ENCODE measurements at regions not wholly inside any gene's neighbourhood (a gene's known extent, or its start where the extent isn't known, plus 50 kb on each side); places are given as distances from the start of the nearest gene placed in this dataset.

- TF ChIP-seq ZNF788 (CRISPR knock-in tag; IDR thresholded peaks at IDR 0.05; ENCODE audit: borderline replicate concordance): no peak
- no peak for TF ChIP-seq LCORL (IDR thresholded peaks at IDR 0.05)
- TF ChIP-seq LCORL (CRISPR knock-in tag; IDR thresholded peaks at IDR 0.05): no peak
- TF ChIP-seq ZNF367 (CRISPR knock-in tag; IDR thresholded peaks at IDR 0.05; ENCODE audit: borderline replicate concordance): no peak
These were observed 178.6 kb downstream of the UNC5CL start (continued) for GRCh38 chr6:40860443-40860842.

GRCh38 chr6:40856271-40856670 lies 182.8 kb downstream of the UNC5CL start:
- TF ChIP-seq RAD21 (CRISPR knock-in tag; IDR thresholded peaks at IDR 0.05): no peak
- TF ChIP-seq, protein P1, sequence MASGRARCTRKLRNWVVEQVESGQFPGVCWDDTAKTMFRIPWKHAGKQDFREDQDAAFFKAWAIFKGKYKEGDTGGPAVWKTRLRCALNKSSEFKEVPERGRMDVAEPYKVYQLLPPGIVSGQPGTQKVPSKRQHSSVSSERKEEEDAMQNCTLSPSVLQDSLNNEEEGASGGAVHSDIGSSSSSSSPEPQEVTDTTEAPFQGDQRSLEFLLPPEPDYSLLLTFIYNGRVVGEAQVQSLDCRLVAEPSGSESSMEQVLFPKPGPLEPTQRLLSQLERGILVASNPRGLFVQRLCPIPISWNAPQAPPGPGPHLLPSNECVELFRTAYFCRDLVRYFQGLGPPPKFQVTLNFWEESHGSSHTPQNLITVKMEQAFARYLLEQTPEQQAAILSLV (CRISPR knock-in tag; IDR thresholded peaks at IDR 0.05; ENCODE audit: borderline replicate concordance): no peak
- TF ChIP-seq ZNF207 (IDR thresholded peaks at IDR 0.05; ENCODE audit: borderline replicate concordance): no peak
- TF ChIP-seq ZNF121 (CRISPR knock-in tag; IDR thresholded peaks at IDR 0.05): no peak
- CTCF ChIA-PET (ENCODE audit: low intra/inter-chr PET ratio, low total read pairs): no interaction called here
- WGBS (ENCODE audit: low lambda C conversion rate): 11% methylated on average over 2 of the region's 2 CpGs
- Histone ChIP-seq H3K9me3 (ENCODE audit: low read length) (no peaks in the 10 kb centered on the region), H3K4me2 (ENCODE audit: low read depth, low read length) (no peak overlapping the region), H3K79me2 (ENCODE audit: insufficient read depth, low read length) (no peaks in the 10 kb centered on the region), H3K27me3 (ENCODE audit: control insufficient read depth in 1 of 2, insufficient read depth in 2 of 2, low read length in 2 of 2) (peaks cover 0 to 5% of the 10 kb centered on the region in 2 experiments; a peak in 1 of 5 replicates), H3K9ac (ENCODE audit: insufficient read depth, low read depth, low read length) (no peak overlapping the region), H3K27ac (ENCODE audit: extremely low read length, insufficient read depth, low read length) (no peak overlapping the region), H2AFZ (ENCODE audit: low read length) (no peak overlapping the region), H3K4me3 (replicated peaks in 1 of 3; ENCODE audit: insufficient read depth in 1 of 3, low read depth in 2 of 3, low read length in 3 of 3) (no peak overlapping the region), H4K20me1 (ENCODE audit: insufficient read depth, low read length) (no peaks in the 10 kb centered on the region), H3K36me3 (replicated peaks in 1 of 2; ENCODE audit: control insufficient read depth in 1 of 2, insufficient read depth in 2 of 2, low read length in 2 of 2) (no peaks in the 10 kb centered on the region), H3K4me1 (ENCODE audit: insufficient read depth, low read length) (no peaks in the 10 kb centered on the region)
- in situ Hi-C loops (cut with HindIII; ENCODE audit: extremely low pct_ligation_motif_present, low pct_unique_long_range_greater_than_20kb): no loop called here
- no TSS peak for BruUV-seq (replicated peaks)
- ATAC-seq: no peak
- no peak for FAIRE-seq
- POLR2A ChIA-PET: interaction anchor here (0.7 kb wide), 1 partner anchor 1099 kb away, joined by 3 read pairs; no protein-coding TSS in a partner anchor
- DNase-seq (ENCODE audit: low spot score): no peak
- intact Hi-C loops (cut with micrococcal nuclease; ENCODE audit: unreplicated experiment): no loop called here
